Stimulated activated CD4-positive, alpha-beta T cell treated with anti-CD3 and anti-CD28 coated beads, Interleukin-2, amount 100 ng/mL, for 24 hours (primary cell): ENCODE measurements at regions not wholly inside any gene's neighbourhood (a gene's known extent, or its start where the extent isn't known, plus 50 kb on each side); places are given as distances from the start of the nearest gene placed in this dataset.

ENCODE experiments used
- DNase-seq, 2 donors: peaks; one replicate each; pipeline ENCODE4 v3.0.0-alpha.2; 2020

- DNase-seq, result no peak
Measured at GRCh38 chr7:156442516-156442915, 198.1 kb upstream of the RNF32 start.

GRCh38 chr7:156440456-156440855, 200.1 kb upstream of the RNF32 start:
- DNase-seq, result no peak

- no peak for DNase-seq
Measured at GRCh38 chr7:156438011-156438410, 202.6 kb upstream of the RNF32 start.

GRCh38 chr7:156437021-156437614, 203.5 kb upstream of the RNF32 start:
- no peak for DNase-seq

GRCh38 chr7:156435486-156436231, 204.9 kb upstream of the RNF32 start:
- no peak for DNase-seq

- no peak for DNase-seq
Measured at GRCh38 chr7:156434706-156435105, 205.9 kb upstream of the RNF32 start.

- DNase-seq, result no peak
Measured at GRCh38 chr7:156432018-156432417, 208.6 kb upstream of the RNF32 start.

GRCh38 chr7:156430109-156430508, 210.5 kb upstream of the RNF32 start:
- DNase-seq, result no peak

- DNase-seq, result no peak
Measured at GRCh38 chr7:156429514-156429913, 211.1 kb upstream of the RNF32 start.

GRCh38 chr7:156423876-156424275, 216.7 kb upstream of the RNF32 start:
- no peak for DNase-seq

- no peak for DNase-seq
Measured at GRCh38 chr7:156420496-156420895, 220.1 kb upstream of the RNF32 start.

- DNase-seq, result no peak
Measured at GRCh38 chr7:156419782-156420181, 220.8 kb upstream of the RNF32 start.

- DNase-seq, result no peak
Measured at GRCh38 chr7:156402255-156402654, 238.3 kb upstream of the RNF32 start.

- no peak for DNase-seq
Measured at GRCh38 chr7:156401617-156402016, 239.0 kb upstream of the RNF32 start.

- DNase-seq, result no peak
Measured at GRCh38 chr7:156400046-156400445, 240.5 kb upstream of the RNF32 start.

GRCh38 chr7:156397249-156397648, 243.3 kb upstream of the RNF32 start:
- no peak for DNase-seq

GRCh38 chr7:156389116-156389692, 251.4 kb upstream of the RNF32 start:
- DNase-seq, result no peak

- no peak for DNase-seq
Measured at GRCh38 chr7:156386097-156386496, 254.5 kb upstream of the RNF32 start.

- DNase-seq, result no peak
Measured at GRCh38 chr7:156384706-156385105, 255.9 kb upstream of the RNF32 start.

- no peak for DNase-seq
Measured at GRCh38 chr7:156383526-156383925, 257.0 kb upstream of the RNF32 start.

- no peak for DNase-seq
Measured at GRCh38 chr7:156380261-156380660, 260.3 kb upstream of the RNF32 start.

GRCh38 chr7:156379324-156380070, 261.1 kb upstream of the RNF32 start:
- DNase-seq, result no peak

GRCh38 chr7:156378806-156379205, 261.8 kb upstream of the RNF32 start:
- DNase-seq, result no peak

- no peak for DNase-seq
Measured at GRCh38 chr7:156376317-156376716, 264.3 kb upstream of the RNF32 start.
